ENCODE measurements at regions not wholly inside any gene's neighbourhood (a gene's known extent, or its start where the extent isn't known, plus 50 kb on each side); places are given as distances from the start of the nearest gene placed in this dataset.

GRCh38 chr10:128887856-128888255 is 579.2 kb upstream of the MGMT start:
- Histone ChIP-seq H3K27me3 (no peaks in the 10 kb centered on the region), H4K20me1 (no peaks in the 10 kb centered on the region), H3K4me3 (no peak overlapping the region), H3K4me2 (no peak overlapping the region), H3K27ac (no peak overlapping the region), H3K9me3 (no peaks in the 10 kb centered on the region), H3K4me1 (no peaks in the 10 kb centered on the region), H3K9ac (no peak overlapping the region), H3K36me3 (no peaks in the 10 kb centered on the region)
- no peak for TF ChIP-seq Cebpa-rat (IDR thresholded peaks at IDR 0.05)

GRCh38 chr10:128892005-128892404 is 575.0 kb upstream of the MGMT start:
- Histone ChIP-seq H3K4me2 (no peak overlapping the region), H4K20me1 (no peaks in the 10 kb centered on the region)

DNA sequence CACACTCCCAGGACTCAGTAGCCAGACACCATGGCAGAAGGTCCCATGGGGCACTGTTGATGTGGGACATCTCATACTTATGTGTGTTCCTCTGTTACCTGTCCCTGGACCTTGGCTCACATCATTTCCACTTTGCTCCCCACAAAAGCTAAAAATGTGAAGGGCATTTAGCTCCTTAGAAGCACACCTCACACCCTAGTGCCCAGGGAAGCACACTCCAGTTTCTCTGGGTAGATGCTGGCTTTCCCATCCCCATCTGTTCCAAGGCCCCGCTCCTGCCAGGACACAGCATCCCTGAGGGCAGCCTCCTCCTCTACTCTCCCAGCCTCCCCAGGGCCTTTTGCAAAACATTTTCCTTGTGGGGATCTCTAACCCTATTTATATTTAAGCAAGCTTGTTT is 572.4 kb upstream of the MGMT start:
- H3K4me1 ChIP-seq, result no peaks in the 10 kb centered on the region
- no peak overlapping the region for H3K4me2 ChIP-seq
- no peaks in the 10 kb centered on the region for H3K36me3 ChIP-seq
- no peak for TF ChIP-seq Cebpa-rat (IDR thresholded peaks at IDR 0.05)
- H3K27me3 ChIP-seq, result no peaks in the 10 kb centered on the region
- no peak overlapping the region for H3K9ac ChIP-seq
- H3K9me3 ChIP-seq, result 0 out of 2 replicates have a peak, but pooled peaks cover 4% of the 10 kb centered on the region
- H3K27ac ChIP-seq, result no peak overlapping the region
- H3K4me3 ChIP-seq, result no peak overlapping the region
- H4K20me1 ChIP-seq, result no peaks in the 10 kb centered on the region

More at GRCh38 chr10:128892005-128892404, 575.0 kb upstream of the MGMT start:
- no peak for TF ChIP-seq Cebpa-rat (IDR thresholded peaks at IDR 0.05)
- Histone ChIP-seq H3K36me3 (no peaks in the 10 kb centered on the region), H3K4me1 (no peaks in the 10 kb centered on the region), H3K27ac (no peak overlapping the region), H3K9me3 (no peaks in the 10 kb centered on the region), H3K27me3 (no peaks in the 10 kb centered on the region), H3K9ac (no peak overlapping the region), H3K4me3 (no peak overlapping the region)

DNA sequence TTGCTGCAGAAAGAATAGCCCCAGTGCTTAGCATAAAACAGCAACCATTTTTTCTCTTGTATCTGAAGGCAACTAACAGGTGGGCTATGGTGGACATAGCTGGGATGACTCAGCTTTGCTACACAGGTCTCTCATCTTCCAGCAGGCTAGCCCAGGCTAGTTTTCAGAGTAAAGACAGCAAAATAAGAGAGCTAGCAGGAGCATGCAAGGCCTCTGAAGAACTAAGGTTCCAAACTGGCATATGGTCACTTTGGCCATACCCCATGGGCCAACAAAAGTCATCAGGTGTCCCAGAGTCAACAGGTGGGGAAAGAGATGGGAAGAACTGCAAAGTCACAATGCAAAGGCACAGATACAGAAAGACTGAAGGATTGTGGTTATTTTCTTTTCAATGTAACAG is 571.6 kb upstream of the MGMT start:
- Histone ChIP-seq H3K27ac (no peak overlapping the region), H3K4me1 (no peaks in the 10 kb centered on the region), H3K4me3 (no peak overlapping the region), H3K4me2 (no peak overlapping the region), H3K9me3 (0 out of 2 replicates have a peak, but pooled peaks cover 4% of the 10 kb centered on the region), H4K20me1 (no peaks in the 10 kb centered on the region), H3K36me3 (no peaks in the 10 kb centered on the region), H3K9ac (no peak overlapping the region), H3K27me3 (no peaks in the 10 kb centered on the region)
- TF ChIP-seq Cebpa-rat (IDR thresholded peaks at IDR 0.05), result no peak

GRCh38 chr10:128896116-128896795 is 570.8 kb upstream of the MGMT start:
- no peak overlapping the region for H3K9ac ChIP-seq
- no peaks in the 10 kb centered on the region for H3K27me3 ChIP-seq
- H3K4me1 ChIP-seq, result no peaks in the 10 kb centered on the region
- TF ChIP-seq Cebpa-rat (IDR thresholded peaks at IDR 0.05), result no peak
- H3K36me3 ChIP-seq, result no peaks in the 10 kb centered on the region
- H3K4me3 ChIP-seq, result no peak overlapping the region
- 0 out of 2 replicates have a peak, but pooled peaks cover 4% of the 10 kb centered on the region for H3K9me3 ChIP-seq
- no peak overlapping the region for H3K4me2 ChIP-seq
- no peak overlapping the region for H3K27ac ChIP-seq
- H4K20me1 ChIP-seq, result no peaks in the 10 kb centered on the region

GRCh38 chr10:128896963-128897362 is 570.1 kb upstream of the MGMT start:
- H3K4me3 ChIP-seq, result no peak overlapping the region
- H3K4me1 ChIP-seq, result no peaks in the 10 kb centered on the region
- TF ChIP-seq Cebpa-rat (IDR thresholded peaks at IDR 0.05), result no peak
- no peaks in the 10 kb centered on the region for H3K36me3 ChIP-seq
- H3K27ac ChIP-seq, result no peak overlapping the region
- 0 out of 2 replicates have a peak, but pooled peaks cover 4% of the 10 kb centered on the region for H3K9me3 ChIP-seq
- no peak overlapping the region for H3K4me2 ChIP-seq
- H4K20me1 ChIP-seq, result no peaks in the 10 kb centered on the region
- no peaks in the 10 kb centered on the region for H3K27me3 ChIP-seq
- no peak overlapping the region for H3K9ac ChIP-seq

DNA sequence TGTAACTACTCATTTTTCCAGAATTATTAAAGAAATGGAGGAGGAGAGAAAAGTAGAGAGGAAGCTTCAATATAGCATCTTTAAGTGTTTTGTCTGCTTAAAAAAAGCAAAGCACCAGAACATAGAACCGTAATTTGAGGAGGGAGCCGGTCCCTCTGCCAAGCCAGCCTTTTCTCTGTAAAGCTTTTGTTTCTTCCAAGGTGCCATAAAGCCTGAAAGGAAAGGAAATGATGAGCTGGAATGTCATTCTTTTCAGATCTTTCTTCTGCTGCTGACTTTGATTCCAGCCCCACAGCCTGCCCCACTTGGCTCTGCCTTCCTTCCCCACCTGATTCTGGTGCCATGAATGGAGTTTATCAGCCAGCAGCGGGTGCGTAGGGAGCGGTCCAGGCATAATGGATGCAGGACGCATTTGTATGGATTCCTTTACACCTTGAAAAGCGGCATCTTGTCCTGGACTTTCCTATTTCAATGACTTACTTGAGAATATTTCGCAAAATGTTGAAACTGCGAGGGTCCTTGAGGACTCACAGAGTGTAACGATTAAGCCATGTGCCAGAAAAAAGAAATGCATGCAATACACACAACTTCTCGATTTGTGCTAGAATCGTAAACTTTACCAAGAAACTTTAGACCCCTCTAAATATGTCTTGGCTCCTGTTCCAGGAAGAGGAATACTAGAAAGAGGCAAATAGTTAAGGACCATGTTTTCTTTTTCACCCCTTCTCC is 569.5 kb upstream of the MGMT start:
- Histone ChIP-seq H3K9me3 (0 out of 2 replicates have a peak, but pooled peaks cover 4% of the 10 kb centered on the region), H4K20me1 (no peaks in the 10 kb centered on the region), H3K9ac (no peak overlapping the region), H3K27me3 (no peaks in the 10 kb centered on the region), H3K36me3 (no peaks in the 10 kb centered on the region), H3K4me3 (no peak overlapping the region), H3K4me1 (no peaks in the 10 kb centered on the region), H3K27ac (no peak overlapping the region), H3K4me2 (no peak overlapping the region)
- TF ChIP-seq Cebpa-rat (IDR thresholded peaks at IDR 0.05), result no peak

DNA sequence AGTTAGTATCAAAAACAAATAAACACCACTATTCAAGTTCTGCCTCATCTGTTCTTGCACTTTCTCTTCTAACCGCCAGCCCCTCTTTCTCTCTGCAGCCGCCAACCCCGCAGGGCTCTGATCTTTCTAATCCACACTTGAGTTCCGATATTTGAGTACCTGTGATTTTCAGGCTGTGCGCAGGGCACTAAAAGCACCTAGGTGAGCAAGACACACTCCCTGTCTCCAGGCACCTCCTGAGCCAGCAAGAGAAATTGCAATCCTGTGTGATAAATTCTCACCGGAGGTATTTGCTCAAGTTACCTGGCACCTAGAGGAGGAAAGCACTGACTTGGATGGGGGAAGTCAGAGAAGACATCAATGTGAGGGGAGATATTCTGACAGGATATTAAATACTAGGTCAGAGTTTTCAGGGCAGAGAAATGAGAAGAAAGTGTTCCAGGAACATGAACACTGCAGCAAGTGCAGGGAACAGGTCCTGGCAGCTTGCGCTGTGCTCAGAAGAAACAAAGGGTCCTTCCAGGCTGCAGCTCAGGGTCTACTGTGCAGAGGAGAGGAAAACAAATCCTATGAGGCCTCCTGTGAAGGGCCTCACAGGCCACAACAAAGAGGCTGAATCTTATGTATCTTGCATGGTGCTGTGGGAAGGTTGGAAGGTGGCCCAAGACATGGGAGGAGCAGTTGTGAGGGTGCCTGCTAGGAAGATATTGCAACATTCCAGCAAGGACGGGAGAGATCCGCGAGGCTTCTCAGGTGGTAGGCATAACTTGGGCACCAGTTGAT is 568.7 kb upstream of the MGMT start:
- 0 out of 2 replicates have a peak, but pooled peaks cover 4% of the 10 kb centered on the region for H3K9me3 ChIP-seq
- no peaks in the 10 kb centered on the region for H3K36me3 ChIP-seq
- no peaks in the 10 kb centered on the region for H3K4me1 ChIP-seq
- no peak overlapping the region for H3K4me2 ChIP-seq
- H3K4me3 ChIP-seq, result no peak overlapping the region
- no peak overlapping the region for H3K27ac ChIP-seq
- no peaks in the 10 kb centered on the region for H4K20me1 ChIP-seq
- H3K9ac ChIP-seq, result no peak overlapping the region
- no peaks in the 10 kb centered on the region for H3K27me3 ChIP-seq
- no peak for TF ChIP-seq Cebpa-rat (IDR thresholded peaks at IDR 0.05)

DNA sequence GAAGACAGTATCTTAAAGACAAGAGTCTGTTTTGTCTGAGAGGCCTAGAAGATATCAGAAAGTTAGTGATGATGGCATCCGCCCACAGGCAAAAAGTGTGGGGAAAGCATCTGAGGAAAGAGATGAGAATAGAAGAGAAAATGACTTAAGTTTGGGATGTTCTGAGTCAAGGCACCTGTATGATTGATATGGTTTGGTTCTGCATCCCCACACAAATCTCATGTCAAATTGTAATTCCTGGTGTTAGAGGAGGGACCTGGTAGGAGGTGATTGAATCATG is 568.2 kb upstream of the MGMT start:
- Histone ChIP-seq H3K36me3 (no peaks in the 10 kb centered on the region), H3K9me3 (0 out of 2 replicates have a peak, but pooled peaks cover 4% of the 10 kb centered on the region), H3K4me1 (no peaks in the 10 kb centered on the region), H3K27ac (no peak overlapping the region), H3K27me3 (no peaks in the 10 kb centered on the region), H4K20me1 (no peaks in the 10 kb centered on the region), H3K9ac (no peak overlapping the region), H3K4me2 (no peak overlapping the region), H3K4me3 (no peak overlapping the region)
- no peak for TF ChIP-seq Cebpa-rat (IDR thresholded peaks at IDR 0.05)

DNA sequence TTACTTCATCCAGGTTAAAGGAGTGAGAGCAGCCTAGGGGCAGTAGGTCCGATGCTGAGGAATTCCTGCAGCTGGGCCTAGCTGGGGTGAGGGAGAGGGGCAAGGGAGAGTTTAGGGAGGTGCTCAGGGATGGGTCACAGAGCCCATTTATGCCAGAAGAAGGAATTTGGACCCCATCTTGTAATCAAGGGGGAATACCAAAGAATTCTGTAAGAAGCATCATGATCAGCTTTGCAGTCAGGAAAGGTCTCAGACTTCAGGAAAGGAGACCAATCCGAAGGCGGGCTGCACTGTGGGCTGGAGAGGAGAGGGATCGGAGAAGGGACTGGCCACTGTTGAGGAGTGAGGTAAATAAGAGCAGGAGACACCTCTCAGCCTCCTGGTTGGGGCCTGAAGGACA is 566.6 kb upstream of the MGMT start:
- Histone ChIP-seq H4K20me1 (no peaks in the 10 kb centered on the region), H3K4me1 (no peaks in the 10 kb centered on the region), H3K27me3 (no peaks in the 10 kb centered on the region), H3K4me2 (no peak overlapping the region), H3K27ac (no peak overlapping the region), H3K4me3 (no peak overlapping the region), H3K36me3 (no peaks in the 10 kb centered on the region), H3K9me3 (0 out of 2 replicates have a peak, but pooled peaks cover 4% of the 10 kb centered on the region), H3K9ac (no peak overlapping the region)
- TF ChIP-seq Cebpa-rat (IDR thresholded peaks at IDR 0.05), result no peak
